ENCODE measurements at regions not wholly inside any gene's neighbourhood (a gene's known extent, or its start where the extent isn't known, plus 50 kb on each side); places are given as distances from the start of the nearest gene placed in this dataset.
"Not testable (repeated sequence)": the region's sequence is repeated elsewhere in the genome, so short reads cannot be mapped to it uniquely, and the experiment has no call there.

DNA sequence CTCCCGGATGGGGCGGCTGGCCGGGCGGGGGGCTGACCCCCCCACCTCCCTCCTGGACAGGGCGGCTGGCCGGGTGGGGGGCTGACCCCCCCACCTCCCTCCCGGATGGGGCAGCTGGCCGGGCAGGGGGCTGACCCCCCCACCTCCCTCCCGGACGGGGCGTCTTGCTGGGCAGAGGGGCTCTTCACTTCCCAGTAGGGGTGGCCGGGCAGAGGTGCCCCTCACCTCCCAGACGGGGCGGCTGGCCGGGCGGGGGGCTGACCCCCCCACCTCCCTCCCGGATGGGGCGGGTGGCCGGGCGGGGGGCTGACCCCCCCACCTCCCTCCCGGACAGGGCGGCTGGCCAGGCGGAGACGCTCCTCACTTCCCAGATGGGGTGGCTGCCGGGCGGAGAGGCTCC is 55.7 kb upstream of the ACBD5 start:
- TF ChIP-seq TOX (CRISPR knock-in tag; IDR thresholded peaks at IDR 0.05; ENCODE audit: borderline replicate concordance); ISL1 (CRISPR knock-in tag; IDR thresholded peaks at IDR 0.05); ARNTL (CRISPR knock-in tag; IDR thresholded peaks at IDR 0.05; ENCODE audit: borderline replicate concordance, low read depth); GLIS3 (CRISPR knock-in tag; IDR thresholded peaks at IDR 0.05); TCF4 (CRISPR knock-in tag; IDR thresholded peaks at IDR 0.05; ENCODE audit: borderline replicate concordance); RARB (CRISPR knock-in tag; IDR thresholded peaks at IDR 0.05); ZNF565 (CRISPR knock-in tag; conservative IDR thresholded peaks at IDR 0.05; ENCODE audit: low read depth); ZFP3 (CRISPR knock-in tag; IDR thresholded peaks at IDR 0.05); CSDC2 (CRISPR knock-in tag; IDR thresholded peaks at IDR 0.05); BACH2 (CRISPR knock-in tag; IDR thresholded peaks at IDR 0.05; ENCODE audit: borderline replicate concordance): not testable (repeated sequence)
- TF ChIP-seq, protein P1, sequence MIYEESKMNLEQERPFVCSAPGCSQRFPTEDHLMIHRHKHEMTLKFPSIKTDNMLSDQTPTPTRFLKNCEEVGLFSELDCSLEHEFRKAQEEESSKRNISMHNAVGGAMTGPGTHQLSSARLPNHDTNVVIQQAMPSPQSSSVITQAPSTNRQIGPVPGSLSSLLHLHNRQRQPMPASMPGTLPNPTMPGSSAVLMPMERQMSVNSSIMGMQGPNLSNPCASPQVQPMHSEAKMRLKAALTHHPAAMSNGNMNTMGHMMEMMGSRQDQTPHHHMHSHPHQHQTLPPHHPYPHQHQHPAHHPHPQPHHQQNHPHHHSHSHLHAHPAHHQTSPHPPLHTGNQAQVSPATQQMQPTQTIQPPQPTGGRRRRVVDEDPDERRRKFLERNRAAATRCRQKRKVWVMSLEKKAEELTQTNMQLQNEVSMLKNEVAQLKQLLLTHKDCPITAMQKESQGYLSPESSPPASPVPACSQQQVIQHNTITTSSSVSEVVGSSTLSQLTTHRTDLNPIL (CRISPR knock-in tag; IDR thresholded peaks at IDR 0.05; ENCODE audit: low read depth), result not testable (repeated sequence)
- TF ChIP-seq, protein P2, sequence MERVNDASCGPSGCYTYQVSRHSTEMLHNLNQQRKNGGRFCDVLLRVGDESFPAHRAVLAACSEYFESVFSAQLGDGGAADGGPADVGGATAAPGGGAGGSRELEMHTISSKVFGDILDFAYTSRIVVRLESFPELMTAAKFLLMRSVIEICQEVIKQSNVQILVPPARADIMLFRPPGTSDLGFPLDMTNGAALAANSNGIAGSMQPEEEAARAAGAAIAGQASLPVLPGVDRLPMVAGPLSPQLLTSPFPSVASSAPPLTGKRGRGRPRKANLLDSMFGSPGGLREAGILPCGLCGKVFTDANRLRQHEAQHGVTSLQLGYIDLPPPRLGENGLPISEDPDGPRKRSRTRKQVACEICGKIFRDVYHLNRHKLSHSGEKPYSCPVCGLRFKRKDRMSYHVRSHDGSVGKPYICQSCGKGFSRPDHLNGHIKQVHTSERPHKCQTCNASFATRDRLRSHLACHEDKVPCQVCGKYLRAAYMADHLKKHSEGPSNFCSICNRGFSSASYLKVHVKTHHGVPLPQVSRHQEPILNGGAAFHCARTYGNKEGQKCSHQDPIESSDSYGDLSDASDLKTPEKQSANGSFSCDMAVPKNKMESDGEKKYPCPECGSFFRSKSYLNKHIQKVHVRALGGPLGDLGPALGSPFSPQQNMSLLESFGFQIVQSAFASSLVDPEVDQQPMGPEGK (CRISPR knock-in tag; IDR thresholded peaks at IDR 0.05; ENCODE audit: borderline replicate concordance), result not testable (repeated sequence)
- TF ChIP-seq, protein P3, sequence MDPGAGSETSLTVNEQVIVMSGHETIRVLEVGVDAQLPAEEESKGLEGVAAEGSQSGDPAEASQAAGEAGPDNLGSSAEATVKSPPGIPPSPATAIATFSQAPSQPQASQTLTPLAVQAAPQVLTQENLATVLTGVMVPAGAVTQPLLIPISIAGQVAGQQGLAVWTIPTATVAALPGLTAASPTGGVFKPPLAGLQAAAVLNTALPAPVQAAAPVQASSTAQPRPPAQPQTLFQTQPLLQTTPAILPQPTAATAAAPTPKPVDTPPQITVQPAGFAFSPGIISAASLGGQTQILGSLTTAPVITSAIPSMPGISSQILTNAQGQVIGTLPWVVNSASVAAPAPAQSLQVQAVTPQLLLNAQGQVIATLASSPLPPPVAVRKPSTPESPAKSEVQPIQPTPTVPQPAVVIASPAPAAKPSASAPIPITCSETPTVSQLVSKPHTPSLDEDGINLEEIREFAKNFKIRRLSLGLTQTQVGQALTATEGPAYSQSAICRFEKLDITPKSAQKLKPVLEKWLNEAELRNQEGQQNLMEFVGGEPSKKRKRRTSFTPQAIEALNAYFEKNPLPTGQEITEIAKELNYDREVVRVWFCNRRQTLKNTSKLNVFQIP (CRISPR knock-in tag; IDR thresholded peaks at IDR 0.05; ENCODE audit: borderline replicate concordance, low read depth), result not testable (repeated sequence)
